Ishikawa (cell line): ENCODE measurements at regions not wholly inside any gene's neighbourhood (a gene's known extent, or its start where the extent isn't known, plus 50 kb on each side); places are given as distances from the start of the nearest gene placed in this dataset.

Experiments used
- EP300 ChIP-seq: IDR thresholded peaks from 2 replicates; pipeline ENCODE4 v1.6.1; 2012; ENCODE audit warnings: borderline replicate concordance
- NFIC ChIP-seq: IDR thresholded peaks from 2 replicates; pipeline ENCODE4 v1.6.1; 2012
- RAD21 ChIP-seq: IDR thresholded peaks from 2 replicates; pipeline ENCODE4 v1.6.1; 2012; ENCODE audit warnings: low read depth
- TAF1 ChIP-seq: IDR thresholded peaks from 2 replicates; pipeline ENCODE4 v1.6.1; 2012; ENCODE audit warnings: low read depth, mild to moderate bottlenecking
- USF1 ChIP-seq: IDR thresholded peaks from 2 replicates; pipeline ENCODE4 v1.6.1; 2012

GRCh38 chr12:91810531-91811451, 334.9 kb downstream of the BTG1 start:
- TF ChIP-seq EP300 (no peak), TAF1 (no peak), NFIC (no peak), RAD21 (no peak), USF1 (no peak)
